ENCODE measurements at regions not wholly inside any gene's neighbourhood (a gene's known extent, or its start where the extent isn't known, plus 50 kb on each side); places are given as distances from the start of the nearest gene placed in this dataset.

- TF ChIP-seq CTCF (IDR thresholded peaks at IDR 0.05) (no peak), POLR2AphosphoS5 (IDR thresholded peaks at IDR 0.05) (no peak), POLR2A (IDR thresholded peaks at IDR 0.05) (no peak)
These were observed 332.7 kb downstream of the CASP12 start for GRCh38 chr11:104565583-104565961.
